H9 (cell line): ENCODE measurements at regions not wholly inside any gene's neighbourhood (a gene's known extent, or its start where the extent isn't known, plus 50 kb on each side); places are given as distances from the start of the nearest gene placed in this dataset.

ENCODE experiments used
- DNase-seq: peaks from one replicate; pipeline ENCODE4 v3.0.0-alpha.2; 2017
- H2AFZ ChIP-seq: one replicate; pipeline ENCODE4 v1.6.1; 2013; ENCODE audit warnings: mild to moderate bottlenecking, low read length, control low read depth, moderate library complexity
- H2AK5ac ChIP-seq: 2 replicates; pipeline ENCODE4 v1.6.1; 2013; ENCODE audit warnings: low read length, control low read depth, mixed read lengths; ENCODE audit not compliant: insufficient read length
- H2BK120ac ChIP-seq: one replicate; pipeline ENCODE4 v1.6.1; 2013; ENCODE audit warnings: low read depth, mild to moderate bottlenecking, low read length, control low read depth, inconsistent platforms; ENCODE audit not compliant: poor library complexity, severe bottlenecking
- H2BK12ac ChIP-seq: 2 replicates; pipeline ENCODE4 v1.6.1; 2013; ENCODE audit warnings: low read length, control low read depth, mixed read lengths, low read depth; ENCODE audit not compliant: insufficient read length
- H2BK15ac ChIP-seq: 2 replicates; pipeline ENCODE4 v1.6.1; 2013; ENCODE audit warnings: low read depth, low read length, control low read depth
- H2BK20ac ChIP-seq: one replicate; pipeline ENCODE4 v1.6.1; 2013; ENCODE audit warnings: low read depth, mild to moderate bottlenecking, low read length, control low read depth, inconsistent platforms; ENCODE audit not compliant: poor library complexity, severe bottlenecking
- H2BK5ac ChIP-seq: 2 replicates; pipeline ENCODE4 v1.6.1; 2013; ENCODE audit warnings: low read length, control low read depth, mixed read lengths; ENCODE audit not compliant: insufficient read length
- H3K14ac ChIP-seq: 2 replicates; pipeline ENCODE4 v1.6.1; 2013; ENCODE audit warnings: low read length, control low read depth; ENCODE audit not compliant: insufficient read depth
- H3K18ac ChIP-seq: 2 replicates; pipeline ENCODE4 v1.6.1; 2013; ENCODE audit warnings: low read depth, mild to moderate bottlenecking, mixed read lengths, low read length, control low read depth; ENCODE audit not compliant: insufficient read length
- H3K23ac ChIP-seq: 2 replicates; pipeline ENCODE4 v1.6.1; 2013; ENCODE audit warnings: low read length, control low read depth, mixed read lengths, low read depth; ENCODE audit not compliant: insufficient read length
- H3K23me2 ChIP-seq: 2 replicates; pipeline ENCODE4 v1.6.1; 2013; ENCODE audit warnings: low read depth, mild to moderate bottlenecking, mixed read lengths, low read length, control low read depth; ENCODE audit not compliant: insufficient read length, poor library complexity, severe bottlenecking
- H3K27ac ChIP-seq: 2 replicates; pipeline ENCODE4 v1.5.1; 2013; ENCODE audit warnings: low read length, control low read depth, mixed read lengths, low read depth; ENCODE audit not compliant: insufficient read length
- H3K27me3 ChIP-seq: 2 replicates; pipeline ENCODE4 v1.6.1; 2013; ENCODE audit warnings: low read length, control low read depth, inconsistent platforms; ENCODE audit not compliant: insufficient read depth
- H3K4ac ChIP-seq: 2 replicates; pipeline ENCODE4 v1.6.1; 2013; ENCODE audit warnings: low read depth, mild to moderate bottlenecking, control low read depth, inconsistent platforms, low read length, moderate library complexity
- H3K4me1 ChIP-seq: 2 replicates; pipeline ENCODE4 v1.6.1; 2013; ENCODE audit warnings: low read length, control low read depth, inconsistent platforms; ENCODE audit not compliant: insufficient read depth
- H3K4me2 ChIP-seq: 2 replicates; pipeline ENCODE4 v1.6.1; 2013; ENCODE audit warnings: low read length, control low read depth, mixed read lengths; ENCODE audit not compliant: insufficient read length, insufficient read depth
- H3K56ac ChIP-seq: 2 replicates; pipeline ENCODE4 v1.6.1; 2013; ENCODE audit warnings: low read depth, mild to moderate bottlenecking, mixed read lengths, low read length, control low read depth; ENCODE audit not compliant: insufficient read length
- H3K79me1 ChIP-seq: 2 replicates; pipeline ENCODE4 v1.6.1; 2013; ENCODE audit warnings: low read depth, mild to moderate bottlenecking, moderate library complexity, low read length, control low read depth, inconsistent platforms; ENCODE audit not compliant: insufficient read depth, poor library complexity, severe bottlenecking
- H3K79me2 ChIP-seq: 2 replicates; pipeline ENCODE4 v1.6.1; 2013; ENCODE audit warnings: low read length, control low read depth, inconsistent platforms; ENCODE audit not compliant: insufficient read depth
- H3K9ac ChIP-seq: 2 replicates; pipeline ENCODE4 v1.6.1; 2013; ENCODE audit warnings: low read length, control low read depth, mixed read lengths; ENCODE audit not compliant: insufficient read length; ENCODE audit errors: extremely low read depth
- H3K9me3 ChIP-seq: one replicate; pipeline ENCODE4 v1.6.1; 2013; ENCODE audit warnings: low read depth, low read length, inconsistent platforms; ENCODE audit not compliant: control insufficient read depth
- H3T11ph ChIP-seq: one replicate; pipeline ENCODE4 v1.6.1; 2013; ENCODE audit warnings: mild to moderate bottlenecking, low read length, control low read depth, inconsistent platforms
- H4K20me1 ChIP-seq: one replicate; pipeline ENCODE4 v1.6.1; 2013; ENCODE audit not compliant: control insufficient read depth, insufficient read length, insufficient read depth
- H4K5ac ChIP-seq: 2 replicates; pipeline ENCODE4 v1.6.1; 2013; ENCODE audit warnings: low read depth, mild to moderate bottlenecking, mixed read lengths, low read length, control low read depth; ENCODE audit not compliant: insufficient read length
- H4K8ac ChIP-seq: replicated peaks from 2 replicates; pipeline ENCODE4 v1.6.1; 2013; ENCODE audit warnings: low read length, control low read depth, mixed read lengths, low read depth; ENCODE audit not compliant: insufficient read length
- H4K91ac ChIP-seq: 2 replicates; pipeline ENCODE4 v1.6.1; 2013; ENCODE audit warnings: low read depth, mild to moderate bottlenecking, moderate library complexity, mixed read lengths, low read length, control low read depth; ENCODE audit not compliant: insufficient read length
- H3K27ac Mint-ChIP-seq, 3 experiments: 2 replicates in 2 of 3; 3 replicates in 1 of 3; pipeline ENCODE4 v1.8.0; 2020 to 2021; ENCODE audit warnings: mixed read lengths in 3 of 3, mild to moderate bottlenecking in 1 of 3, moderate library complexity in 1 of 3
- H3K27me3 Mint-ChIP-seq: 2 replicates; pipeline ENCODE4 v1.8.0; 2021; ENCODE audit warnings: low read depth, mild to moderate bottlenecking, moderate library complexity, mixed read lengths
- H3K36me3 Mint-ChIP-seq, 3 experiments: 2 replicates in 2 of 3; 3 replicates in 1 of 3; pipeline ENCODE4 v1.8.0; 2020 to 2021; ENCODE audit warnings: low read depth in 3 of 3, mixed read lengths in 3 of 3; ENCODE audit not compliant: insufficient read depth in 1 of 3
- H3K4me1 Mint-ChIP-seq, 2 experiments: 2 replicates each; pipeline ENCODE4 v1.8.0; 2020; ENCODE audit warnings: mixed read lengths in 2 of 2
- H3K4me3 Mint-ChIP-seq, 2 experiments: 2 replicates in 1 of 2; 3 replicates in 1 of 2; pipeline ENCODE4 v1.8.0; 2020 to 2021; ENCODE audit warnings: mild to moderate bottlenecking in 2 of 2, mixed read lengths in 2 of 2, moderate library complexity in 1 of 2
- H3K9me3 Mint-ChIP-seq, 2 experiments: 2 replicates in 1 of 2; 3 replicates in 1 of 2; pipeline ENCODE4 v1.8.0; 2020; ENCODE audit warnings: mild to moderate bottlenecking in 2 of 2, mixed read lengths in 2 of 2, moderate library complexity in 1 of 2
- CTCF ChIP-seq: fragments of 200-600 bp; sonication (generic); conservative IDR thresholded peaks from 3 replicates; pipeline ENCODE4 v1.8.0; 2021; ENCODE audit warnings: antibody characterized with exemption, mild to moderate bottlenecking
- WGBS: extraction: QIAGEN DNeasy Blood & Tissue Kit; methylation state at CpG from one replicate; pipeline ENCODE4 v1.1.7; 2013; ENCODE audit warnings: missing lambda C conversion rate, low lambda C conversion rate, mixed read lengths; ENCODE audit not compliant: insufficient read length; ENCODE audit errors: extremely low coverage; 5-methylcytosine and 5-hydroxymethylcytosine counted together

- H3K23me2 ChIP-seq: no peaks in the 10 kb centered on the region
- no peak overlapping the region for H4K91ac ChIP-seq
- H3K14ac ChIP-seq: no peak overlapping the region
- H3K27me3 ChIP-seq: no peaks in the 10 kb centered on the region
- Mint-ChIP-seq H3K4me1 (no peaks in the 10 kb centered on the region; a peak in 1 of 4 replicates), H3K4me3 (no peak overlapping the region), H3K27me3 (no peaks in the 10 kb centered on the region), H3K9me3 (peaks cover 6 to 17% of the 10 kb centered on the region in 2 experiments), H3K27ac (no peak overlapping the region), H3K36me3 (peaks cover 12 to 17% (median 12%) of the 10 kb centered on the region in 3 experiments; a peak in 6 of 7 replicates)
- H3K79me2 ChIP-seq: no peaks in the 10 kb centered on the region
- H3K56ac ChIP-seq: no peak overlapping the region
- H2BK12ac ChIP-seq: no peak overlapping the region
- no peak overlapping the region for H2AFZ ChIP-seq
- H2AK5ac ChIP-seq: no peak overlapping the region
- no peak overlapping the region for H3K4me2 ChIP-seq
- H3T11ph ChIP-seq: no peak overlapping the region
- H4K5ac ChIP-seq: no peak overlapping the region
- DNase-seq: no peak
- no peaks in the 10 kb centered on the region for H3K79me1 ChIP-seq
- H3K4me1 ChIP-seq: no peaks in the 10 kb centered on the region; the same call in 1 of the 2 replicates
- no peak overlapping the region for H3K9ac ChIP-seq
- no peak overlapping the region for H3K18ac ChIP-seq
- no peak overlapping the region for H3K23ac ChIP-seq
- H2BK120ac ChIP-seq: no peak overlapping the region
- H3K27ac ChIP-seq: no peak overlapping the region
- H2BK5ac ChIP-seq: no peak overlapping the region
- peaks cover 58% of the 10 kb centered on the region for H3K9me3 ChIP-seq
- H4K20me1 ChIP-seq: no peaks in the 10 kb centered on the region
- WGBS: no CpG with 5 or more reads among the region's 5 CpGs
- no peak overlapping the region for H4K8ac ChIP-seq
- H2BK15ac ChIP-seq: no peak overlapping the region
- TF ChIP-seq CTCF: peak; percentile 50; the same call in 2 of the 3 replicates
- no peak overlapping the region for H3K4ac ChIP-seq
- H2BK20ac ChIP-seq: no peak overlapping the region
Observed at GRCh38 chrX:63430026-63430425, 78.9 kb upstream of the SPIN4 start.
